CD14-positive monocyte (primary cell): ENCODE measurements at regions not wholly inside any gene's neighbourhood (a gene's known extent, or its start where the extent isn't known, plus 50 kb on each side); places are given as distances from the start of the nearest gene placed in this dataset.

ENCODE experiments used
- DNase-seq, 3 donors: peaks; one replicate each; pipeline ENCODE4 v3.0.0-alpha.2; 2011 to 2022
- H2AFZ ChIP-seq: 2 replicates; pipeline ENCODE4 v1.6.0; 2012; ENCODE audit warnings: mild to moderate bottlenecking, low read depth, low read length, inconsistent platforms; ENCODE audit not compliant: insufficient read depth, poor library complexity, severe bottlenecking
- H3K27ac ChIP-seq, 2 donors: 1 replicate in 1 of 2; 2 replicates in 1 of 2; pipeline ENCODE4 v1.5.1; 2012 to 2013; ENCODE audit warnings: low read length in 2 of 2, control low read depth in 1 of 2, inconsistent platforms in 1 of 2, low read depth in 1 of 2, mild to moderate bottlenecking in 1 of 2
- H3K27me3 ChIP-seq, 2 donors: one replicate each; pipeline versions ENCODE4 v1.6.0 to v1.6.1; 2011 to 2013; ENCODE audit warnings: low read length in 2 of 2; ENCODE audit not compliant: control insufficient read depth in 2 of 2, insufficient read depth in 2 of 2
- H3K36me3 ChIP-seq, 2 donors: replicated peaks in 1 of 2; 1 replicate in 1 of 2; 2 replicates in 1 of 2; pipeline versions ENCODE4 v1.5.1 to v1.6.1; 2012 to 2013; ENCODE audit warnings: low read length in 2 of 2, control low read depth in 1 of 2, inconsistent platforms in 1 of 2, mild to moderate bottlenecking in 1 of 2; ENCODE audit not compliant: insufficient read depth in 2 of 2, control insufficient read depth in 1 of 2
- H3K4me1 ChIP-seq, 2 donors: 1 replicate in 1 of 2; 2 replicates in 1 of 2; pipeline versions ENCODE4 v1.5.1 to v1.6.1; 2012 to 2013; ENCODE audit warnings: low read length in 2 of 2, control low read depth in 1 of 2, inconsistent platforms in 1 of 2, mild to moderate bottlenecking in 1 of 2, moderate library complexity in 1 of 2; ENCODE audit not compliant: insufficient read depth in 2 of 2, control insufficient read depth in 1 of 2
- H3K4me2 ChIP-seq: replicated peaks from 2 replicates; pipeline ENCODE3; 2012; ENCODE audit warnings: low read length, moderate library complexity, mild to moderate bottlenecking; ENCODE audit not compliant: poor library complexity, severe bottlenecking; ENCODE audit errors: extremely low read depth
- H3K4me3 ChIP-seq, 3 experiments: fragments of 200-600 bp in 1 of 3; sonication (generic) in 1 of 3; replicated peaks in 1 of 3; 1 replicate in 2 of 3; 2 replicates in 1 of 3; pipeline ENCODE4 v1.5.1; 2011 to 2013; ENCODE audit warnings: low read length in 3 of 3, mild to moderate bottlenecking in 3 of 3, control low read depth in 2 of 3, low read depth in 2 of 3, inconsistent platforms in 1 of 3, moderate library complexity in 1 of 3
- H3K79me2 ChIP-seq: 2 replicates; pipeline ENCODE4 v1.6.0; 2012; ENCODE audit warnings: mild to moderate bottlenecking, control low read depth, inconsistent platforms, low read length, moderate library complexity; ENCODE audit not compliant: insufficient read depth
- H3K9ac ChIP-seq: 2 replicates; pipeline ENCODE4 v1.6.0; 2017; ENCODE audit warnings: low read length, mild to moderate bottlenecking; ENCODE audit not compliant: insufficient read depth, poor library complexity, severe bottlenecking
- H3K9me3 ChIP-seq, 2 donors: replicated peaks in 1 of 2; 1 replicate in 1 of 2; 2 replicates in 1 of 2; pipeline versions ENCODE4 v1.5.1 to v1.6.1; 2012 to 2013; ENCODE audit warnings: low read length in 2 of 2, control low read depth in 1 of 2; ENCODE audit not compliant: control insufficient read depth in 1 of 2, insufficient read depth in 1 of 2
- H4K20me1 ChIP-seq: 2 replicates; pipeline ENCODE4 v1.6.0; 2012; ENCODE audit warnings: mild to moderate bottlenecking, low read length, control low read depth, moderate library complexity; ENCODE audit not compliant: insufficient read depth
- H3K27ac Mint-ChIP-seq, 7 donors: one replicate each; pipeline ENCODE4 v1.8.0; 2020; ENCODE audit warnings: mild to moderate bottlenecking in 7 of 7, mixed read lengths in 7 of 7, moderate library complexity in 6 of 7, inconsistent platforms in 2 of 7
- H3K27me3 Mint-ChIP-seq, 3 donors: one replicate each; pipeline ENCODE4 v1.8.0; 2021 to 2022; ENCODE audit warnings: low read depth in 3 of 3, mild to moderate bottlenecking in 3 of 3, mixed read lengths in 3 of 3, moderate library complexity in 3 of 3, inconsistent platforms in 1 of 3
- H3K36me3 Mint-ChIP-seq, 2 donors: one replicate each; pipeline ENCODE4 v1.8.0; 2020; ENCODE audit warnings: mixed read lengths in 2 of 2, inconsistent platforms in 1 of 2, mild to moderate bottlenecking in 1 of 2
- H3K4me1 Mint-ChIP-seq: one replicate; pipeline ENCODE4 v1.8.0; 2020; ENCODE audit warnings: mild to moderate bottlenecking, mixed read lengths
- H3K4me3 Mint-ChIP-seq, 2 donors: one replicate each; pipeline ENCODE4 v1.8.0; 2020; ENCODE audit warnings: mild to moderate bottlenecking in 2 of 2, mixed read lengths in 2 of 2, moderate library complexity in 1 of 2
- H3K9me3 Mint-ChIP-seq, 7 donors: one replicate each; pipeline ENCODE4 v1.8.0; 2020 to 2022; ENCODE audit warnings: mixed read lengths in 7 of 7, mild to moderate bottlenecking in 6 of 7, moderate library complexity in 6 of 7, inconsistent platforms in 2 of 7
- CTCF ChIP-seq: fragments of 200-600 bp; IDR thresholded peaks from one replicate; pipeline ENCODE4 v1.8.0; 2022; ENCODE audit warnings: antibody characterized with exemption, mild to moderate bottlenecking
- WGBS: methylation state at CpG from one replicate; pipeline ENCODE4 v1.1.5; 2013; ENCODE audit warnings: missing lambda C conversion rate; ENCODE audit not compliant: insufficient coverage; 5-methylcytosine and 5-hydroxymethylcytosine counted together
- intact Hi-C, 2 donors: fragments of 100-400 bp; cut with micrococcal nuclease; formaldehyde crosslinking; loops; one replicate each; pipeline versions ENCODE4 v1.15.0 to v1.15.1; 2023

DNA sequence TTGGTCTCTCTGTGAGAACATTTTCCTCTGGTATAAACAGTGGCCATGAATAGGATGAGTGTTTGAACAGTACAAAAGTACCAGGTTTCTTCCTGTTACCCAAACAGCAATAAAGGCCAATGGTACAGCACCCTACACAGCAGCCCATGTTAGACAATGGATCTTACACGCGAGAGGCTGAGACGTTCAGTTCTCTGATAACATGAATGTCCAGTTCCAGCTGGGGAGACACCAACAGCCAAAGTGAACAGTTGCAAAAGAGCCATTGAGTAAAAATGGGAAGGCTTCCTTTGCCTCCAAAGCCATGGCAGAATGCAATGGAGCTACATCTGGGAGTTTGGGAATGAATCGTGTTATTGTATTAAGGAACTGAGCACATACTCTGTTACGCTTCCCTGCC lies 246.8 kb upstream of the SGK1 start:
- H2AFZ ChIP-seq, result no peak overlapping the region
- no peaks in the 10 kb centered on the region for H3K36me3 ChIP-seq
- H3K4me1 ChIP-seq, result peaks cover 0 to 3% of the 10 kb centered on the region in 2 donors
- H3K27ac Mint-ChIP-seq, result no peak overlapping the region
- H3K4me3 ChIP-seq, result no peak overlapping the region
- no peaks in the 10 kb centered on the region for H3K36me3 Mint-ChIP-seq
- no peak overlapping the region for H3K27ac ChIP-seq
- no peaks in the 10 kb centered on the region for H3K9me3 ChIP-seq
- H3K4me3 Mint-ChIP-seq, result no peak overlapping the region
- 95% methylated on average over 3 of the region's 5 CpGs for WGBS
- no peak overlapping the region for H3K4me2 ChIP-seq
- no peaks in the 10 kb centered on the region for H3K79me2 ChIP-seq
- peaks cover 0 to 7% (median 0%) of the 10 kb centered on the region in 7 donors for H3K9me3 Mint-ChIP-seq
- H3K9ac ChIP-seq, result no peak overlapping the region
- no peak for DNase-seq
- TF ChIP-seq CTCF, result no peak
- intact Hi-C loops, result no loop called here
- H3K4me1 Mint-ChIP-seq, result peaks cover 3% of the 10 kb centered on the region
- peaks cover 0 to 2% (median 0%) of the 10 kb centered on the region in 3 donors for H3K27me3 Mint-ChIP-seq
- H4K20me1 ChIP-seq, result no peaks in the 10 kb centered on the region
- no peaks in the 10 kb centered on the region for H3K27me3 ChIP-seq

- Histone ChIP-seq H2AFZ (no peak overlapping the region), H3K27ac (no peak overlapping the region), H4K20me1 (no peaks in the 10 kb centered on the region), H3K9me3 (peaks cover 0 to 4% of the 10 kb centered on the region in 2 donors), H3K4me2 (no peak overlapping the region), H3K4me1 (no peaks in the 10 kb centered on the region), H3K36me3 (no peaks in the 10 kb centered on the region), H3K27me3 (no peaks in the 10 kb centered on the region), H3K4me3 (no peak overlapping the region), H3K79me2 (no peaks in the 10 kb centered on the region), H3K9ac (no peak overlapping the region)
- intact Hi-C loops, result no loop called here
- Mint-ChIP-seq H3K27me3 (peaks cover 0 to 2% (median 0%) of the 10 kb centered on the region in 3 donors), H3K9me3 (peaks cover 2 to 7% (median 6%) of the 10 kb centered on the region in 7 donors), H3K4me1 (no peaks in the 10 kb centered on the region), H3K4me3 (no peak overlapping the region), H3K36me3 (no peaks in the 10 kb centered on the region), H3K27ac (no peak overlapping the region)
- DNase-seq, result no peak
- no peak for TF ChIP-seq CTCF
These were observed 242.1 kb upstream of the SGK1 start for GRCh38 chr6:134560019-134560418.
